ENCODE measurements at regions not wholly inside any gene's neighbourhood (a gene's known extent, or its start where the extent isn't known, plus 50 kb on each side); places are given as distances from the start of the nearest gene placed in this dataset.

DNA sequence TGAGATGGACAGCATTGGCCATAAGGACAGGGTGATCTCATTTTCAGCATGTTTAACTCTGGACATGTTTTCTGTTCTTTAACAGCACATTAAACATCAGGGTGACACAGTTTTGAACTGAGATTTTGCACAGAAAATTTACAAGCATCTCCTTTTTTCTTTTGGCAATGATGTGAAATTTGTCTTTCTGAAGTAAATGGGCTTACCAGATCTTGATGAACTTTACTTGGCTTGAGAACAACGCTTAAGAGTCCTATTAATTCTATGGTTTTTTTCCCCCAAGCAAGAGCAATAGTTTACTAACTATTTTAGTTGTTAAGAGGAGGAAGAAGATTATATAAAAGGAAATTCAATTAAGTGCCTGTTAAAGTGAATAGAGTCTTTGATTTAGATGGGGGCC is 491.0 kb downstream of the SNAPC1 start:
- DNase-seq (ENCODE audit: low read depth in 1 of 2, low spot score in 1 of 2), result no peak

- no peak for DNase-seq (ENCODE audit: low read depth in 1 of 2, low spot score in 1 of 2)
Measured at GRCh38 chr14:62253911-62254310, 491.7 kb downstream of the SNAPC1 start.

GRCh38 chr14:62269204-62269603 is 507.0 kb downstream of the SNAPC1 start:
- no peak for DNase-seq (ENCODE audit: low read depth in 1 of 2, low spot score in 1 of 2)

GRCh38 chr14:62270236-62270635 is 508.0 kb downstream of the SNAPC1 start:
- DNase-seq (ENCODE audit: low read depth in 1 of 2, low spot score in 1 of 2), result no peak

DNA sequence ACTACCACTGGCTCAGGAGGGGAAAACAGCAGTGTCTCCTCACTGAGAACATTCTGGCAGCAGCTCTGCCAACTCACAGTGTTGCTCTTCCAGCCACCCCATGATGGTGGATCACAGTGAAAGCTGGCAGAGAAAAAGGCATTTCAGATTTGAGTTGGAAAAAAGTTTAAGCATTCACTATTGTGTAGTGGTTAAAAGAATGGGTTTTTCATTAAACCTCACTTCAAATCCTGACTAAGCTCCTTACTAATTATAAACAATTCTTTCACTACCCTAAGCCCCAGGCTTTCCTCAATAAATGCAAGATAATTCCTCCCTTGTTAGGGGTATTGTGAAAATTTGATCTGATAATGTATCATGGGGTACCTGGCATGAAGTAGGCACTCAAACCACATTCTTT is 518.1 kb downstream of the SNAPC1 start:
- no peak for DNase-seq (ENCODE audit: low read depth in 1 of 2, low spot score in 1 of 2)

- DNase-seq (ENCODE audit: low read depth in 1 of 2, low spot score in 1 of 2), result no peak
Measured at GRCh38 chr14:62283837-62284236, 521.6 kb downstream of the SNAPC1 start.

GRCh38 chr14:62289471-62289870 is 527.3 kb downstream of the SNAPC1 start:
- DNase-seq (ENCODE audit: low read depth in 1 of 2, low spot score in 1 of 2), result no peak

GRCh38 chr14:62301080-62301479 is 538.9 kb downstream of the SNAPC1 start:
- DNase-seq (ENCODE audit: low read depth in 1 of 2, low spot score in 1 of 2), result no peak

GRCh38 chr14:62301911-62302310 is 539.7 kb downstream of the SNAPC1 start:
- DNase-seq (ENCODE audit: low read depth in 1 of 2, low spot score in 1 of 2), result no peak

- DNase-seq (ENCODE audit: low read depth in 1 of 2, low spot score in 1 of 2), result no peak
Measured at GRCh38 chr14:62303437-62303836, 541.2 kb downstream of the SNAPC1 start.

DNA sequence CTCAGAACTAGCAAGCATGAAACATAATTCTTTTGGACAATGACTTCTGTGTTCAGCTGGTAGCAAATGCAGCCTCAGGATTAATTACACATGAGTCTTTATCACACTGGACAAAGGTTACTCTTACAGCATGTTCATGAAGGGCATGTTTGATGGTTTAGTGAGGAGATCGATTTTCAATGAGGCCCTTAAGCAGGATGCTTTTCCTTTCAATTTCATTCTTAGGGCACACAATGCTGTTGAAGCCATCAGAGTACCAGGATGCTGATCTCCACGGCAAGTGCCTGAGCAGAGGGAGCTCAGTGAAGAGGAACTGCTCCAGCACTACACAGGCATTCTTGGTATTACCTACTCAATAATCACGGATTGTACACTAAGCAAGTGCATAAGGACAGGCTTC is 542.0 kb downstream of the SNAPC1 start:
- no peak for DNase-seq (ENCODE audit: low read depth in 1 of 2, low spot score in 1 of 2)

DNA sequence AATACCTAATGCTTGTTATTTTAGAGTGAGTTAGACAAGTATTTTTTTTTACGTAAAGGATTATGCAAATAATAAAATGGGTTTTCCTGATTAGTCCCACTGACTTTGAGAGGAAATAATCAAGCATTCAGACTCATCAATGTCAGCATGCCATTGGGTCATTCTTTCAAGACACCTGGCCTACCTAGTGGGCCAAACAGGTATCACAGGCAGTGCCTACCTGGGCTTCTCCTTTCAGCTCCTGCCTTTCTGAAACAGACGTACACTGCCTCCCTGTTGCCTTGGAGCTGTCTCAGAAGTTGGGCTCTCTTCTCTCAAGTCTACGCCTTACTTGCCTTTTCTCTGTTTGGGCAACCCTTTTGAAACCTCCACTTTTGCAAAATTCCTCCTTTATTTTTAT is 545.6 kb downstream of the SNAPC1 start:
- DNase-seq (ENCODE audit: low read depth in 1 of 2, low spot score in 1 of 2), result no peak

GRCh38 chr14:62308316-62308715 is 546.1 kb downstream of the SNAPC1 start:
- no peak for DNase-seq (ENCODE audit: low read depth in 1 of 2, low spot score in 1 of 2)

DNA sequence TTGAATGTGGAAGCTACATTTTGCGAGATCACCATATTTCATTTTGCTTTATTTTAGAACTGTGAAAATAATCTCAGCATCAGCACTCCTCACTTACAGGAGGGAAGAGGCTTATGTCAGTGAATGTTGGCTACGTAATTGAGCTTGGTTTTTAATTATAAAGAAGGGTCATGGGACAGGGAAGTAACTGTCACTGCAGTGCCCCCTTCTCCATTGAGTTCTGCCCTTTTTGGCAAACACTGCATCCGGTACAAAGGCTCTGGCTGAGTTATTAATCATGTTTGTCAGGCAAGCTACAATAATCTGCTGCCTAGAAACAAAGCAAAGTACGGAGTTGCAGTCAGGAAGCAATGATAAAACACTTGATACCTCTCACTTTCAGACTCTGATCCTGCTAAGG is 546.7 kb downstream of the SNAPC1 start:
- no peak for DNase-seq (ENCODE audit: low read depth in 1 of 2, low spot score in 1 of 2)

- DNase-seq (ENCODE audit: low read depth in 1 of 2, low spot score in 1 of 2), result no peak
Measured at GRCh38 chr14:62313212-62313611, 551.0 kb downstream of the SNAPC1 start.

DNA sequence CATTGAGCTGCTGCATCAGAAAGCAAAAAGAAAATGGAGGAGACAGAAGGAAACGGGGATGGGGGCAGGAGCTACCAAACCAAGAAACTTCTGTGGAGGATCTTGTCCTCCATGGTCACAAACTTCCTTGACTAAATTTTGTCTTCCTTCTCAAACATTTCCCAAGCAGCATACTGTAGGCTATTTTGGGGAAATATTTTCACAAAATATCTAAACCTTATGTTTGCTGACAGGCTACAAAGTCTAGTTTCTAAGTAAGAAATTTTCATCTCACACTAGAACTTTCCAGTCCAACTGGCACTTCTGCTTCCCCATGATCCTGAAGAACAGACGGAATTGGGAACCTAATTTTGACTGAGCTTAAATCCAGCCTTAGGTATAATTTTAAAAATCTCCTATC is 552.0 kb downstream of the SNAPC1 start:
- DNase-seq (ENCODE audit: low read depth in 1 of 2, low spot score in 1 of 2), result no peak

DNA sequence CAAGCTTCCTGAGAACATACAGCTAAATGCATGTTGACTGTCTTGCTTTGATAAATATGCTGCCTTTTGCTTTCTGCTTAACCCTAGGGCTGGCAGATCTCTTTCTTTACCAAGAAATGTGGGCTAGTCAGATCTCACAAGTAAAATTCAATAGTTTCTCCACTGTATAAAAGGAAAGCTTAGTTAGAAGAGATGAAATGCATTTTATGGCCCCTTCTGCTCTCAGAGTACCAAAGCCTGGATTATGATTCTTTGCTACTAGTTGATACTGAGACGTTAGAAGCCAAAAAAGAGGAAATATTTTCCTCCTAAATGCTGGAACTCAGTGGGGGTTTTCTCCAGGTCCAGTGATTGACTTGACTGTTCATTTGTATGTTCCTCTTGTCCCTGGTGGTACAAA is 552.7 kb downstream of the SNAPC1 start:
- no peak for DNase-seq (ENCODE audit: low read depth in 1 of 2, low spot score in 1 of 2)

- no peak for DNase-seq (ENCODE audit: low read depth in 1 of 2, low spot score in 1 of 2)
Measured at GRCh38 chr14:62315631-62316030, 553.4 kb downstream of the SNAPC1 start.

DNA sequence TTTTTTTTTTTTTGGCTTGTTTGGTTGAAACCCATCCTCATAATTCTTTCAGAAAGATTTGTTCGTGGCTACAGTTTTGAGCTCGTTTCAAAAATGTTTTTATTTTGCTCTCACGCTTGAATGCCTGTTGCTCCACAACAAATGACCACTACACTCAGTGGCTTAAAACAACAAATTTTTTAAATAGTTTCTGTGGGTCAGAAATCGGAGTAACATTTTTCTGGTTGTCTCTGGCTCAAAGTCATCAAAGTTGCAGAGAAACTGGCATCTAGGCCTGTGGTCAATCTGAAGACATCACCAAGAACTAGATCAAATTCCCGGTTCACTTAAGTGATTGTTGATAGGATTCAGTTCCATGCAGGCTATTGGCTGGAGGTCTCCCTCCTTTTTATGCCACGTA is 560.0 kb downstream of the SNAPC1 start:
- no peak for DNase-seq (ENCODE audit: low read depth in 1 of 2, low spot score in 1 of 2)

- DNase-seq (ENCODE audit: low read depth in 1 of 2, low spot score in 1 of 2), result no peak
Measured at GRCh38 chr14:62329427-62329826, 567.2 kb downstream of the SNAPC1 start.

DNA sequence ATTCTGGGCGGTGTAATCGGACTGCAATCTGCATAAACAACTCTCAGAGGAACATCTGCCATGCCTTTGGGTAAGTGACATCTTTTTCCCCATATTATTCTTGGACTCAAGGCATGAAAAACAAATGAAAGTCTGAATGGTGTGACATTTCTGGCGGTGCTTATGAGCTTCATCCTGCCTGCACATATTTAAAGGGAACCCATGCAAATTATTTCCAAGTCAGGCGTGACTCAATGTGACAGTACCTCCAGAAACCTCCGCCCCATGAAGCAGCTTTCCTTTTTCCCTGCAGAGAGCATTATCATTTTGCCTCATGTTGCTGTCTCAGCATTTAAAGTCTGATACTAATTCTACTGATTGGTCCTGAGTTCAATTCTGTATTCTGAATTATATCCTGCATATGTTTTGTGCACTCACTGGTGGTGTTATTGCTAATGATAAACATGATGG is 585.4 kb downstream of the SNAPC1 start:
- DNase-seq (ENCODE audit: low read depth in 1 of 2, low spot score in 1 of 2), result no peak

- no peak for DNase-seq (ENCODE audit: low read depth in 1 of 2, low spot score in 1 of 2)
Measured at GRCh38 chr14:62357362-62357761, 595.1 kb downstream of the SNAPC1 start.

DNA sequence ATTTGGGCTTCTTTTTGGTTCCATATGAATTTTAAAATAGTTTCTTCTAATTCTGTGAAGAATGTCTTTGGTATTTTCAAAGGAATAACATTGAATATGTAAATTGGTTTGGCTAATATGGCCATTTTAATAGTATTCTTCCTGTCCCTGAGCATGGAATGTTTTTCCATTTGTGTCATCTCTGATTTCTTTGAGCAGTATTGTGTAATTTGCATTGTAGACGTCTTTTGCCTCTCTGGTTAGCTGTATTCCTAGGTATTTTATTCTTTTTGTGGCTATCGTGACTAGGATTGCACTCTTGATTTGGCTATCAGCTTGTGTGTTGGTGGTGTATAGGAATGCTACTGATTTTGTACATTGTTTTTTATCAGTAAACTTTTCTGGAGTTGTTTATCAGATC is 601.9 kb downstream of the SNAPC1 start:
- DNase-seq (ENCODE audit: low read depth in 1 of 2, low spot score in 1 of 2), result no peak

DNA sequence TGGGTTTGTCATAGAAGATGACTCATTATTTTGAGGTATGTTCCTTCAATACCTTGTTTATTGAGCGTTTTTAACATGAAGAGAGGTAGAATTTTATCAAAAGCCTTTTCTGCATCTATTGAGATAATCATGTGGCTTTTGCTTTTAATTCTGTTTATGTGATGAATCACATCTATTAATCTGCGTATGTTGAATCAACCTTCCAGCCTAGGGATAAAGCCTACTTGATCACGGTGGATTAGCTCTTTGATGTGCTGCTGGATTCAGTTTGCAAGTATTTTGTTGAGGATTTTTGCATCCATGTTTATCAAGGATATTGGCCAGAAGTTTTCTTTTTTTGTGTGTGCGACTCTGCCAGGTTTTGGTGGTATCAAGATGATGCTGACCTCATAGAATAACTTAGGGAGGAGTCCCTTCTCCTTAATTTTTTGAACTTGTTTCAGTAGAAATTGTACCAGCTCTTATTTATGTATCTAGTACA is 602.6 kb downstream of the SNAPC1 start:
- DNase-seq (ENCODE audit: low read depth in 1 of 2, low spot score in 1 of 2), result no peak
